ENCODE measurements at regions not wholly inside any gene's neighbourhood (a gene's known extent, or its start where the extent isn't known, plus 50 kb on each side); places are given as distances from the start of the nearest gene placed in this dataset.
A peak's percentile ranks its signal among the peaks of the same experiment; 100 is the strongest.

- no peak for DNase-seq
- no peak for ATAC-seq
- Mint-ChIP-seq H3K27ac (no peak overlapping the region), H3K9me3 (no peaks in the 10 kb centered on the region), H3K27me3 (peaks cover 13% of the 10 kb centered on the region), H3K4me3 (no peak overlapping the region), H3K4me1 (no peaks in the 10 kb centered on the region)
Measured at GRCh38 chrX:19283597-19284339, 60.0 kb upstream of the PDHA1 start.

GRCh38 chrX:19285857-19286256, 57.9 kb upstream of the PDHA1 start:
- Mint-ChIP-seq H3K27ac (no peak overlapping the region), H3K4me3 (no peak overlapping the region), H3K9me3 (no peaks in the 10 kb centered on the region), H3K27me3 (peaks cover 16% of the 10 kb centered on the region), H3K4me1 (no peaks in the 10 kb centered on the region)
- ATAC-seq (no peak), DNase-seq (no peak)

DNA sequence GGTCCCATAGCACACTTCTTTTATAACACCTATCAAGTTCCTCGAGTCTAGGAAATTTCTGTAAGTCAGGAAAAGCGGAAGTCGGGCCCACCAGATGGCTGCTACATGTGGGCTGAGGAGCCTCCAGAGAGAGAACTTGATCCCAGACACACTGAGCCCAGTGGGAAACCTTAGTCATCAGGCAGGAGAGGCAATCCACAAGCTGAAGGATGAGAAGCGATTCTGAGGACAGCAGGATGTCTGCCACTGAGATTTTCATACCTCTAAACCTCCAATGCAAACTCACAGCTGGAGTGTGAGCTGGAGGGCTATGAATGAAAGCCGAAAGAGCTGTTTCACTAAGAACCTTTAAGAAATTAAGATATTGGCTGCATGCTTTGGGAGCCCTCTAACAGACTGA, 52.6 kb upstream of the PDHA1 start:
- Mint-ChIP-seq H3K4me3 (no peak overlapping the region), H3K27ac (peak overlapping the region in 1 of 2 donors; percentile 75), H3K27me3 (peaks cover 16% of the 10 kb centered on the region), H3K4me1 (no peaks in the 10 kb centered on the region), H3K9me3 (no peaks in the 10 kb centered on the region)
- ATAC-seq: no peak
- no peak for DNase-seq

DNA sequence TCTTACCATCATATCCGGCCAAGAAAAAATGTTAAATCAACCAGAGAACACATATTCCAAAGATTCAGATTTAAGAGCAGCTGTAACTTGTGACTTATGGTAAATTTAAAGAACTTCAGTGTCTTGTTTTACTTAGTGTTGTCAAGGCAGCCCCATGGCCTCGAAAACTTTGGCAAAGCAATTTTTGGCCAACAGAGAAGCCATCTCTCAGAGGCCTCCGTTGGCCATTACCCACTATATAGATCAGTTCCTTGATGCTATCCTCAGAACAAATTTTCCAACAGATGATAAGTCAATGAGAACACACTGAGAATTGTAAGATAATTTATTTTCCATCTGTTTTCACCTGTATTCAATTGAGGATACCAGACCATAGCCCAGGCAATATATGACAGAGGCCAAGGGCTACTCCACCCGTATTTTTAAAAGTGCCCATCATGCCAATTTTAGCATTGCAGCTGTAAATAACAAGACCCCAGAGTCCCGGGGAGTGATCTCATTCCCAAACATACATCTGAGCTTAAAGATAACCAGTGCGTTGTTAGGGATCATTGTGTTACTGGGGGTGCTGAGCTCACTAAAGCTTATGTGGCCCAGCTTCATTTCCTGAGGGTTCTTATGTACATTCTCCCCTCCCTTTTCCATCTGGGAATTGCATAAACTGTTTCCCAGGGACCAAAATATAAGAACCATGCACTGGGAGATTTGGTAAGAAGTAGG, 50.0 kb upstream of the PDHA1 start:
- DNase-seq: no peak
- Mint-ChIP-seq H3K9me3 (no peaks in the 10 kb centered on the region), H3K4me3 (no peak overlapping the region), H3K27ac (no peak overlapping the region), H3K27me3 (peaks cover 3% of the 10 kb centered on the region), H3K4me1 (no peaks in the 10 kb centered on the region)
- ATAC-seq: no peak

Data from stimulated activated naive CD8-positive, alpha-beta T cell treated with anti-CD3 and anti-CD28 coated beads, Interleukin-15, amount 100 ng/mL, for 72 hours (primary cell).